KG1 (cell line): ENCODE measurements at regions not wholly inside any gene's neighbourhood (a gene's known extent, or its start where the extent isn't known, plus 50 kb on each side); places are given as distances from the start of the nearest gene placed in this dataset.
"Not testable (repeated sequence)": the region's sequence is repeated elsewhere in the genome, so short reads cannot be mapped to it uniquely, and the experiment has no call there.

Experiments used
- DNase-seq: peaks from one replicate; lab custom pipeline; 2025; lab: John Stamatoyannopoulos, UW

GRCh38 chr21:13923175-13923574 lies 287.6 kb downstream of the LIPI start:
- DNase-seq, result not testable (repeated sequence)

DNA sequence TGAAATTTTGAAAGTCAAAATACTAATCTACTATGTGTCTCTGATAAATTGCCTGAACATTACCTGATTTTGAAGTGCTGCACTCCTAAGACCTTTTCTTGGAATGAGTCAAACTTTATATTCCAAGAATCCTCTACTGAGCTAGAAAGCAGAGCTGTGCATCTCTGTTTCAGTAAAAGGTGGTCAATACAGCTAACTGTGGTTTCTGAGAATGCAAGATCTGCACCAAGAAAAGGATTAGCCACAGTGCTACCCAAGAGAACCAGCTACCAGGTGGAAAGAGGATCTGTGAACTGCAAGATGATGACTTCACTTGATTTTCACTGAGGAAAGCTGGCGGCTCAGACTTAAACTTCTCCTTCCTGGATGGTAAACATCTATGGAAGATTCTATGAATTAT lies 289.3 kb downstream of the LIPI start:
- DNase-seq, result not testable (repeated sequence)

DNA sequence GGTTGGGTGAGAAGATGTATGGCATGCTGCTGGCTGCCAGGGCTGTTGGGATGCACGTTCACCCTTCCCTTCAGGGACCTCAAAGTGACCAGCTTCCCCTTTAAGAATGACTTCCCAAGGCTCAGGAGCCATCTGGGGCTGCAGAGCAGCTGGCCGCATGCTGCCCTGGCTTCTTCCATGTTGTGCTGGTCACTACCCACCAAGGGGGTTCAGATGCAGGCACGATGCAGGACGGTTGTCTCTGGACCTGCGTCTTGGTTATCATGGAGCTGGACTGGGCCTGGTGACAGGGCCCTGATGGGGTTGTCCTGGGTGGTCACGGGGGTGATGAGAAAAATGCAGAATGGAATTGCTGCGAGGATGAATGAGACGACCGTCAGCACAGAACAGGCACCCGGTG lies 297.8 kb downstream of the POTED start:
- DNase-seq, result not testable (repeated sequence)

- DNase-seq, result not testable (repeated sequence)
These were observed 287.1 kb downstream of the POTED start for GRCh38 chr21:13896596-13897247.

DNA sequence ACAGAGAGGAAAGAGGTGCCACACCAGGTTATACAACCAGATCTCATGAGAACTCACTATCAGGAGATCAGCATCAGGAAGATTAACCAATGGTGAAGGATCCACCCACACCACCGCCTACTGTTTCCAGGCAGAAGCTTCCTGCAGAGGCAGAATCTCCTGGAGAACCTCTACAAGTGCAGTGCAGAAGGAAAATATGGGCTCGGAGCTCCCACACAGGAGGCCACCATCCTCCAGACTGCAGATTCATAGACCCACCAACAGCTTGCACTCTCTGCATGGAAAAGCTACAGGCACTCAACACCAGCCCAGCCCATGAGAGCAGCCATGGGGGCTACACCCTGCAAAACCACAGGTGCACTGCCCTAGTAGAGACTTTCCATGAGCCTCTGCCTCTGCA lies 284.0 kb downstream of the POTED start:
- DNase-seq, result not testable (repeated sequence)

- not testable (repeated sequence) for DNase-seq
These were observed 283.4 kb downstream of the POTED start for GRCh38 chr21:13893025-13893424.

DNA sequence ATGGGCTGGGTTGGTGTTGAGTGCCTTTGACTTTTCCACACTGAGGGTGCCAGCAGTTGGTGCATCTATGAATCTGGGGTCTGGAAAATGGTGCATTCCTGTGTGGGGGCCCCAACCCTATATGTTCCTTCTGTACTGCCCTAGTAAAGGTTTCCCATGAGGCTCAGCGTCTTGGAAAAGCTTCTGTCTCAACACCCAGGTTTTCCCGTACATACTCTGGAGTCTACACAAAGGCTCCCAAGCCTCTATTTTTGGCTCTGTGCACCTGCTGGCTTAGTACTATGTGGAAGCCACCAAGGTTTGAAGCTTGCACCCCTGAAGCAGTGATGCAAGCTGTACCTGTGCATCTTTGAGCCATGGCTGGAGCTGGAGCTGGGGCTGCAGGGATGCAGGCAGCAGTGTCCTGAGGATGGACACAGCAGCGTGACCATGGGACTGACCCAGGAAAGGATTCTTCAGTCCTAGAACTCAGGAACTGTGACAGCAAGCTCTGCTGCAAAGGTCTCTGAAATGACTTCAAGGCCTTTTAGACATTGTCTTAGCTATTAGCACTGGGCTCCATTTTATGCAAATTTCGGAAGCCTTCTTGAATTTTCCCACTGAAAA lies 282.7 kb downstream of the POTED start:
- DNase-seq, result not testable (repeated sequence)

- DNase-seq, result not testable (repeated sequence)
These were observed 279.6 kb downstream of the POTED start for GRCh38 chr21:13889176-13889575.

- not testable (repeated sequence) for DNase-seq
These were observed 274.2 kb downstream of the POTED start for GRCh38 chr21:13883641-13884395.

GRCh38 chr21:13877503-13877902 lies 267.9 kb downstream of the POTED start:
- DNase-seq, result not testable (repeated sequence)

- DNase-seq, result not testable (repeated sequence)
These were observed 267.4 kb downstream of the POTED start for GRCh38 chr21:13876999-13877398.

- DNase-seq, result not testable (repeated sequence)
These were observed 264.4 kb downstream of the POTED start for GRCh38 chr21:13874001-13874400.

DNA sequence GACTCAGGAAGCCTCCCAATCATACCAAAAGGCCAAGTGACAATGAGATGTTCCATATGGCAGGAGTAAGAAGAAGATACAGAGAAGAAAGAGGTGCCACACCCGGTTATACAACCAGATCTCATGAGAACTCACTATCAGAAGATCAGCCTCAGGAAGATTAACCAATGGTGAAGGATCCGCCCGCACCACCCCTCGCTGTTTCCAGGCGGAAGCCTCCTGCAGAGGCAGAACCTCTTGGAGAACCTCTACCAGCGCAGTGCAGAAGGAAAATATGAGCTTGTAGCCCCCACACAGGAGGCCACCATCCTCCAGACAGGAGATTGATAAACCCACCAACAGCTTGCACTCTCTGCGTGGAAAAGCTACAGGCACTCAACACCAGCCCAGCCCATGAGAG lies 245.1 kb downstream of the POTED start:
- no peak for DNase-seq

DNA sequence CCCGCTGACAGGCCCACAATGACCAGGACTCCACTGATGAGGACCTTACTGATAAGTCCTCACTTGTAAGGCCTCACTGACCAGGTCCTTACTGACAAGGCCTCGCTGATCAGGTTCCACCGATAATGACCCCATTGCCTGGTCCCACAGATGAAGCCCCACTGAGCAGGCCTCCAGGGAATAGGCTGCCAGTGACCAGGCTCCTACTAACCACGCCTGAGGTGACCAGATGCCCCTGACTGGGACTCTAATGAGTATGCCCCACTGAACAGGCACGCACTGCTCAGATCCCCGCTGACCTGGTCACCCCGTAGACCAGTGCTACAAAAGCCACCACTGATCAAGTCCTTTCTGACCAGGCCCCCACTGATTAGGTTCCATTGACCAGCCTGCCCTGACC lies 241.2 kb downstream of the POTED start:
- DNase-seq, result not testable (repeated sequence)

DNA sequence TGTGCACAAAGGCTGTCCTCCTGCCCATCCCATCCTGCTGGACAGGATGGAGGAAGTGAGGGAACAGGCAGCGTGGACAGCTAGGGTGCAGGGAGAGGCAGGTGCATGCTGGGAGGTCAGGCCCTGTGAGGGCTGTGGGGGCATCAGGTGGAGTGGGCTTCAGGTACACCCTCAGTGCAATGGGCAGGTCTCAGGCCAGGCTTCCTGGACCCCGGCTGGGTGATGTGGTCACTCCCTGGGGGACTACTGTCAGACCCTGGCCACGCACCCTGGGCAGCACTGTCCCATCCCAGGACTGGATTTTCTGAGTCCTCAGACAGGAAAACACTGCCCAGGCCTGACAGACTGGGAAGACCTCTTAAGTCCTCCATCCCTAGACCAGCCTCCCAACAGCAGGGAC lies 239.9 kb downstream of the POTED start:
- not testable (repeated sequence) for DNase-seq

DNA sequence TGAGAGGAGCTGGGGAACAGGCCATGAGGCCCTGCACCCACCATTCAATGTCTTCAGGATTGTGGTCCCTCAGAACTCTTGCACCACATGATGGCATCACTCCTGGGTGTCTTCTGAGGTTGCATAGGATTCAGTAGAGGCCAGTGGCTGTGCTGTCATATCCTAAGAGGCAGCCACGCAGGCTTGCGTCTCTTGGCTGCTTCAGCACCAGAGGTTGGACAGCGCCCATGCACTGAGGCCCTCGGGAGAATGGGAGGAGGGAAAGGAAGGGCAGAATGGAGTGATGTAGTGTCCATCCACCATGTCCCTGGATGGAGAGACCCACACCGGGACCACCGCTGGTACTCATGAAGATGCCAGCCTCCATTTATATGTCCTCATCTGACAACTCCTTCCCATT lies 237.1 kb downstream of the POTED start:
- not testable (repeated sequence) for DNase-seq

GRCh38 chr21:13844574-13844973 lies 235.0 kb downstream of the POTED start:
- not testable (repeated sequence) for DNase-seq

GRCh38 chr21:13843081-13843480 lies 233.5 kb downstream of the POTED start:
- not testable (repeated sequence) for DNase-seq

- DNase-seq, result not testable (repeated sequence)
These were observed 218.1 kb downstream of the POTED start for GRCh38 chr21:13827666-13828065.

DNA sequence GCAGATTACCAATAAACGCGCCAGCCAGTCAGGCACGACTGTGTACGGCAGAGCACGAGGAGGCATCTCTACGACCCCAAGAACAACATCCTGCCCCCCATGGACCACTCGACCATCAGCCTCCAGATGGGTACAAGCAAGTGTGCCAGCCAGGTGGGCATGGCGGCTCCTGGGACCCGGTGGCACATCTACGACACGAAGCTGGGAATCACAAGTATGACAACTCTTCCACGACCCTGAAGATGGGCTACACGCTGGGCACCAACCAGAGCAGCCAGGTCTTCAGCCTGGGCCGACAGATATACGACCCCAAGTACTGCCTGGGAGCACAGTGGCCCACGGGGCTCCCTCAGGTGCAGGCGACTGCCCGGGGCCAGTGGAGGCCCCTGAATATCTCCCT lies 217.6 kb downstream of the POTED start:
- no peak for DNase-seq

GRCh38 chr21:13826511-13826910 lies 216.9 kb downstream of the POTED start:
- DNase-seq, result not testable (repeated sequence)

GRCh38 chr21:13825218-13825778 lies 215.7 kb downstream of the POTED start:
- DNase-seq, result not testable (repeated sequence)

- not testable (repeated sequence) for DNase-seq
These were observed 210.7 kb downstream of the POTED start for GRCh38 chr21:13820286-13820685.
